H9 (cell line): ENCODE measurements at regions not wholly inside any gene's neighbourhood (a gene's known extent, or its start where the extent isn't known, plus 50 kb on each side); places are given as distances from the start of the nearest gene placed in this dataset.

Experiments used
- DNase-seq: peaks from one replicate; pipeline ENCODE4 v3.0.0-alpha.2; 2017
- H2AFZ ChIP-seq: one replicate; pipeline ENCODE4 v1.6.1; 2013; ENCODE audit warnings: mild to moderate bottlenecking, low read length, control low read depth, moderate library complexity
- H2AK5ac ChIP-seq: 2 replicates; pipeline ENCODE4 v1.6.1; 2013; ENCODE audit warnings: low read length, control low read depth, mixed read lengths; ENCODE audit not compliant: insufficient read length
- H2BK120ac ChIP-seq: one replicate; pipeline ENCODE4 v1.6.1; 2013; ENCODE audit warnings: low read depth, mild to moderate bottlenecking, low read length, control low read depth, inconsistent platforms; ENCODE audit not compliant: poor library complexity, severe bottlenecking
- H2BK12ac ChIP-seq: 2 replicates; pipeline ENCODE4 v1.6.1; 2013; ENCODE audit warnings: low read length, control low read depth, mixed read lengths, low read depth; ENCODE audit not compliant: insufficient read length
- H2BK15ac ChIP-seq: 2 replicates; pipeline ENCODE4 v1.6.1; 2013; ENCODE audit warnings: low read depth, low read length, control low read depth
- H2BK20ac ChIP-seq: one replicate; pipeline ENCODE4 v1.6.1; 2013; ENCODE audit warnings: low read depth, mild to moderate bottlenecking, low read length, control low read depth, inconsistent platforms; ENCODE audit not compliant: poor library complexity, severe bottlenecking
- H2BK5ac ChIP-seq: 2 replicates; pipeline ENCODE4 v1.6.1; 2013; ENCODE audit warnings: low read length, control low read depth, mixed read lengths; ENCODE audit not compliant: insufficient read length
- H3K14ac ChIP-seq: 2 replicates; pipeline ENCODE4 v1.6.1; 2013; ENCODE audit warnings: low read length, control low read depth; ENCODE audit not compliant: insufficient read depth
- H3K18ac ChIP-seq: 2 replicates; pipeline ENCODE4 v1.6.1; 2013; ENCODE audit warnings: low read depth, mild to moderate bottlenecking, mixed read lengths, low read length, control low read depth; ENCODE audit not compliant: insufficient read length
- H3K23ac ChIP-seq: 2 replicates; pipeline ENCODE4 v1.6.1; 2013; ENCODE audit warnings: low read length, control low read depth, mixed read lengths, low read depth; ENCODE audit not compliant: insufficient read length
- H3K23me2 ChIP-seq: 2 replicates; pipeline ENCODE4 v1.6.1; 2013; ENCODE audit warnings: low read depth, mild to moderate bottlenecking, mixed read lengths, low read length, control low read depth; ENCODE audit not compliant: insufficient read length, poor library complexity, severe bottlenecking
- H3K27ac ChIP-seq: 2 replicates; pipeline ENCODE4 v1.5.1; 2013; ENCODE audit warnings: low read length, control low read depth, mixed read lengths, low read depth; ENCODE audit not compliant: insufficient read length
- H3K27me3 ChIP-seq: 2 replicates; pipeline ENCODE4 v1.6.1; 2013; ENCODE audit warnings: low read length, control low read depth, inconsistent platforms; ENCODE audit not compliant: insufficient read depth
- H3K4ac ChIP-seq: 2 replicates; pipeline ENCODE4 v1.6.1; 2013; ENCODE audit warnings: low read depth, mild to moderate bottlenecking, control low read depth, inconsistent platforms, low read length, moderate library complexity
- H3K4me1 ChIP-seq: 2 replicates; pipeline ENCODE4 v1.6.1; 2013; ENCODE audit warnings: low read length, control low read depth, inconsistent platforms; ENCODE audit not compliant: insufficient read depth
- H3K4me2 ChIP-seq: 2 replicates; pipeline ENCODE4 v1.6.1; 2013; ENCODE audit warnings: low read length, control low read depth, mixed read lengths; ENCODE audit not compliant: insufficient read length, insufficient read depth
- H3K56ac ChIP-seq: 2 replicates; pipeline ENCODE4 v1.6.1; 2013; ENCODE audit warnings: low read depth, mild to moderate bottlenecking, mixed read lengths, low read length, control low read depth; ENCODE audit not compliant: insufficient read length
- H3K79me1 ChIP-seq: 2 replicates; pipeline ENCODE4 v1.6.1; 2013; ENCODE audit warnings: low read depth, mild to moderate bottlenecking, moderate library complexity, low read length, control low read depth, inconsistent platforms; ENCODE audit not compliant: insufficient read depth, poor library complexity, severe bottlenecking
- H3K79me2 ChIP-seq: 2 replicates; pipeline ENCODE4 v1.6.1; 2013; ENCODE audit warnings: low read length, control low read depth, inconsistent platforms; ENCODE audit not compliant: insufficient read depth
- H3K9ac ChIP-seq: 2 replicates; pipeline ENCODE4 v1.6.1; 2013; ENCODE audit warnings: low read length, control low read depth, mixed read lengths; ENCODE audit not compliant: insufficient read length; ENCODE audit errors: extremely low read depth
- H3K9me3 ChIP-seq: one replicate; pipeline ENCODE4 v1.6.1; 2013; ENCODE audit warnings: low read depth, low read length, inconsistent platforms; ENCODE audit not compliant: control insufficient read depth
- H3T11ph ChIP-seq: one replicate; pipeline ENCODE4 v1.6.1; 2013; ENCODE audit warnings: mild to moderate bottlenecking, low read length, control low read depth, inconsistent platforms
- H4K20me1 ChIP-seq: one replicate; pipeline ENCODE4 v1.6.1; 2013; ENCODE audit not compliant: control insufficient read depth, insufficient read length, insufficient read depth
- H4K5ac ChIP-seq: 2 replicates; pipeline ENCODE4 v1.6.1; 2013; ENCODE audit warnings: low read depth, mild to moderate bottlenecking, mixed read lengths, low read length, control low read depth; ENCODE audit not compliant: insufficient read length
- H4K8ac ChIP-seq: replicated peaks from 2 replicates; pipeline ENCODE4 v1.6.1; 2013; ENCODE audit warnings: low read length, control low read depth, mixed read lengths, low read depth; ENCODE audit not compliant: insufficient read length
- H4K91ac ChIP-seq: 2 replicates; pipeline ENCODE4 v1.6.1; 2013; ENCODE audit warnings: low read depth, mild to moderate bottlenecking, moderate library complexity, mixed read lengths, low read length, control low read depth; ENCODE audit not compliant: insufficient read length
- H3K27ac Mint-ChIP-seq, 3 experiments: 2 replicates in 2 of 3; 3 replicates in 1 of 3; pipeline ENCODE4 v1.8.0; 2020 to 2021; ENCODE audit warnings: mixed read lengths in 3 of 3, mild to moderate bottlenecking in 1 of 3, moderate library complexity in 1 of 3
- H3K27me3 Mint-ChIP-seq: 2 replicates; pipeline ENCODE4 v1.8.0; 2021; ENCODE audit warnings: low read depth, mild to moderate bottlenecking, moderate library complexity, mixed read lengths
- H3K36me3 Mint-ChIP-seq, 3 experiments: 2 replicates in 2 of 3; 3 replicates in 1 of 3; pipeline ENCODE4 v1.8.0; 2020 to 2021; ENCODE audit warnings: low read depth in 3 of 3, mixed read lengths in 3 of 3; ENCODE audit not compliant: insufficient read depth in 1 of 3
- H3K4me1 Mint-ChIP-seq, 2 experiments: 2 replicates each; pipeline ENCODE4 v1.8.0; 2020; ENCODE audit warnings: mixed read lengths in 2 of 2
- H3K4me3 Mint-ChIP-seq, 2 experiments: 2 replicates in 1 of 2; 3 replicates in 1 of 2; pipeline ENCODE4 v1.8.0; 2020 to 2021; ENCODE audit warnings: mild to moderate bottlenecking in 2 of 2, mixed read lengths in 2 of 2, moderate library complexity in 1 of 2
- H3K9me3 Mint-ChIP-seq, 2 experiments: 2 replicates in 1 of 2; 3 replicates in 1 of 2; pipeline ENCODE4 v1.8.0; 2020; ENCODE audit warnings: mild to moderate bottlenecking in 2 of 2, mixed read lengths in 2 of 2, moderate library complexity in 1 of 2
- CTCF ChIP-seq: fragments of 200-600 bp; sonication (generic); conservative IDR thresholded peaks from 3 replicates; pipeline ENCODE4 v1.8.0; 2021; ENCODE audit warnings: antibody characterized with exemption, mild to moderate bottlenecking
- WGBS: extraction: QIAGEN DNeasy Blood & Tissue Kit; methylation state at CpG from one replicate; pipeline ENCODE4 v1.1.7; 2013; ENCODE audit warnings: missing lambda C conversion rate, low lambda C conversion rate, mixed read lengths; ENCODE audit not compliant: insufficient read length; ENCODE audit errors: extremely low coverage; 5-methylcytosine and 5-hydroxymethylcytosine counted together

GRCh38 chr1:187226396-187226795, 397.6 kb downstream of the PLA2G4A start:
- Histone ChIP-seq H3K14ac (no peak overlapping the region), H3K9ac (no peak overlapping the region), H4K20me1 (no peaks in the 10 kb centered on the region), H2BK20ac (no peak overlapping the region), H4K8ac (no peak overlapping the region), H2AFZ (no peak overlapping the region), H4K91ac (no peak overlapping the region), H2BK120ac (no peak overlapping the region), H3K4ac (no peak overlapping the region), H3K18ac (no peak overlapping the region), H3K23me2 (no peaks in the 10 kb centered on the region), H3K9me3 (no peaks in the 10 kb centered on the region), H3K79me2 (no peaks in the 10 kb centered on the region), H2AK5ac (no peak overlapping the region), H2BK5ac (no peak overlapping the region), H3K4me1 (no peaks in the 10 kb centered on the region; the same call in 1 of the 2 replicates), H3K79me1 (no peaks in the 10 kb centered on the region), H3K4me2 (no peak overlapping the region), H2BK12ac (no peak overlapping the region), H3T11ph (no peak overlapping the region), H3K27ac (no peak overlapping the region), H3K56ac (no peak overlapping the region), H2BK15ac (no peak overlapping the region), H3K23ac (no peak overlapping the region), H4K5ac (no peak overlapping the region), H3K27me3 (no peaks in the 10 kb centered on the region)
- peaks cover 3 to 9% of the 10 kb centered on the region in 2 experiments; a peak in 3 of 4 replicates for H3K4me1 Mint-ChIP-seq
- TF ChIP-seq CTCF, result no peak
- H3K36me3 Mint-ChIP-seq, result no peaks in the 10 kb centered on the region
- no peaks in the 10 kb centered on the region for H3K27me3 Mint-ChIP-seq
- WGBS, result no CpG with 5 or more reads among the region's 2 CpGs
- no peak for DNase-seq
- H3K9me3 Mint-ChIP-seq, result no peaks in the 10 kb centered on the region
- no peak overlapping the region for H3K4me3 Mint-ChIP-seq
- no peak overlapping the region for H3K27ac Mint-ChIP-seq
